ENCODE measurements at regions not wholly inside any gene's neighbourhood (a gene's known extent, or its start where the extent isn't known, plus 50 kb on each side); places are given as distances from the start of the nearest gene placed in this dataset.

DNA sequence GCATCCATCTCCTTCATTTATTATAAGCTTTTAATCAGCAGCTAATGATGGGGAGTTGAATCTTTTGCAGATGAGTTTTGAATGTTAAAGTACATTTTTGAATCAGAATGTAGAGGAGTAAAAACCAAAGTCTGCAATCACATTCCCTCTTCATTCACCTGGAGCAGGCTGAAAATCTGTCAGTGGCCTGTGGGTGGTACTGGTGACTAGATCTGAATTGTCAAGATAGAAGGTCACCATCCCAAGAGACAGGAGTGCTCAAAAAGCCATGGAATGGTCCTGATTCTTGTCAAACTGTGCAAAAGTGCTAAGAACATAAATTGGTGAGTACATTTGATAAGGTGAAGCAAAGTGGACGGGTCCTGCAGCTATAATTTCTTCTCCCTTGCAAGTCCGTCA lies 881.3 kb upstream of the NR2F2 start:
- no peak for DNase-seq (ENCODE audit: low spot score)

DNA sequence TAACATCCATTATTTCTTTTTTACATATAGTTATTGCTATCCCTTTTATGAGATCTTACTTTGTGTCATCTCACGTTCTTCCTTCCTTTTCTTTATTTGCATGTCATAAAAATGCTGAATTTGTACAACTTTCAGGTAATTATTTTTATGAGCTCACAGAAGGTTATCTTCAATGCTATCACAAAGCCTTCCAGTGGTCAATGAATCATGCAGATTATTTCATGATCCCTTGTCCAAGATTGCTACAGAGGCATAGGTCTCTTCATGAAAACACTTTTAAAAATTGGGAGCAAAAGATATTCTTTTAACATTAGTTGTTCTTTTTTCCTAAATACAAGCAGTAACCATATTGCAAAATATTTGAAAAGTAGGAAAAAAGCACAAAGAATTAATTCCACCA lies 880.1 kb upstream of the NR2F2 start:
- DNase-seq (ENCODE audit: low spot score): no peak

DNA sequence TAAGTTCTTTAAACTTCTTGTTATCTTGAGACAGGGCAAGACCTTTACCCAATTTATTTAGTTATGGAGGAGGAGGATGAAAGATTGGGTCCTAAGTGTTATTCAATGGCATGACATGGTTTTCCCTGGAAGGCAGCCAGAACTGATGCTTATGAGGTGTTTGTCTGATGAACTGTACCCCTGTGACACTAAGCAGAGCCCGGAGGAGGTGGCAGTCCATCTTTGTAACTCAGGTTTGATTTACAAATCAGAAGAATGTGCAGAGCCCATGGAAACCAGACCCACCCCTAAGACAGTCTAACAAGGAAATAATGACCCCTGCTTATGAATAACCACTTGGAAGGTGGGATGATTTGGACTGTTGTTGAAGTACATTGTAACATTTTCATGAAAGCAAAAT lies 878.6 kb upstream of the NR2F2 start:
- DNase-seq (ENCODE audit: low spot score): no peak

DNA sequence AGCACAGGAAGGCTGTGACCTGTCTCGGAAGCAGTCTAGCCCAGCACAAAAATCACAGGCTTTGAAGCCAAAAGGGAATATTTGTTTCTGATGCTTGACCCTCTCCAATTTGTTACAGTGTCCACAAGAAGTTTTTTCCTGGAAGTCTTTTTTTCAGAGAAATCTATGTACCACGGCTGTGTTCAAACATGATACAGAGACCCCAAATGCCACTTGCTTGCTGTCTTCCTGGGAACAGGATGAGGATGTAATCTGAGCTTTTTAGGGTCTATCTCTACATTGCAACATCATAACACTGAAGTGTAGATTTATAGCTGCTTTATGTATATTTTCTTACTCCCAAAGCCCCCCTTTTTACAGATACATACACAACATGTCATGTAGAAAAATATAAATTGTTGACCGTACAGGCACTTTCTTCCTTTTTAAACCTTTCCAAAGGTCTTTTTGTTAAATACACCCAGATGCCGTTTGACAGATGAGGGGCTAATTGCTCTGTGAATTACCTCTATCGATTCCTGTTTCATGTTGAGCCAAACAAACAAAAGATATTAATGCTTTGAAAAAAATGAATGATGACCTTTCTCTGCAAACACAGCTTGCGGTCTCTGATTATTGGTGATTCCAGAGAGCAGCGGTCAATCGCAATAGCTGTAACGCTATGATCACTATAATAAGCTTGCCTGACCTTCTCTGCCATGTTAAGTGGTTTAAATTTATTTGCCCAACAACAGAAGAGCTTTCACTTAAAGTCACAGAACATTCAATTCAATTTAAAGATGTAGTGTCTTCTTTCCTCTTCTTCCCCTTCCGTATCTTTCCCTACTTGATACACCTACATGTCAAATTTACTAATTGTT lies 875.9 kb upstream of the NR2F2 start:
- DNase-seq (ENCODE audit: low spot score): no peak

DNA sequence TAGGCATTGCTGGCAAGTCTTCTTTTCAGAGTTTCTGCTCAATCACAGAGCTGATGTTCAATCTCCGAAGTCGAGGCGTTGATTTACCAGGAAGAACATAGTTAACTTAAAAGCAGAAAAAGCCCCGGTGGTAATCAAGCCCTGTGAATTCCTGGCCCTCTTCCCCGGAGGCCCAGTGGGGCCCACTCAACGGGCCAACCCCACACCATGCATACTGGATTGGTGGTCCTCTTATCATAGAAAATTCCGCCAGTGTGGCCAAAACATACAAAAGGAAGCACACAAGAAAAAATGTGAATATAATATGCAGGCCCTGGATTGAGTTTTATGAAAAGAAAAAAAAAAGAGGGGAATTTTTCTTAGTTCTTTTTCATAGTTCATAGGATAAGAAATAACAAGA lies 873.0 kb upstream of the NR2F2 start:
- DNase-seq (ENCODE audit: low spot score): no peak

DNA sequence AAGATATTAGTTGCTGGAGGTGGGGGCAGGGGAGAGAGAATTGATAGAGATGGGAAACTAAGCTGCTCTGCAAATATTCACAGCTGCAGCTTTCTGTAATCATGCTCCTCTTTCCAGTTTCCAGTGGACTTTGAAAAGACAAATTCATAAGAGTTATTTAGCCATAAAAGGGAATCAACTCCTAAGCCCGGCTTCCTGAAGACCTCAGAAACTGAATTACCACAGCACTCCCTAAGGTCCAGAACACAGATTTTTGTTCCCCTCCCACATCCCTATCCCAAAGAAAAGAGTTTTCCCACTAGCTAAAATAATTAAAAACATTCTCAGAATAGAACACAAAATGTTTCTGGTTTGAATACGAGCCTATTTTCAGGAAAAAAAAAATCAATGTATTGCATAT lies 871.8 kb upstream of the NR2F2 start:
- no peak for DNase-seq (ENCODE audit: low spot score)

DNA sequence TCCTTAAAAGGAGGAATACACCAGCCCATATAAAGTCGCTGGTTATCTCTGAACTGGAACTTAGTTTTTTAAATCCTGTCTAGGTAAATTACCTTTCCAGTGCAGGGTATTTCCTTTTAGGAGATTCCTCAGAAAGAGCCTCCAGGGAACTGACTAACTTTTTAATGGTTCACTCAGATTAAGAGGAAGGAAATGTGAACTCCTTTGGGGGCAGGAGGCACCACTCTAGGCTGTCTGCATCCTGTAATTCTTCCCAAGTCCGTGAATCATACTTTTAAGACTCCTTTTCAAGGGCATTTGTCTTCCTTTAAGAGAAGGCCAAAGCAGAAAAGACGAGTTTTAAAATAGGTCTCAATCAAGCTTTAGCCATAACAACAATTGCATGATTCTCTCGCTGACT lies 871.2 kb upstream of the NR2F2 start:
- no peak for DNase-seq (ENCODE audit: low spot score)

DNA sequence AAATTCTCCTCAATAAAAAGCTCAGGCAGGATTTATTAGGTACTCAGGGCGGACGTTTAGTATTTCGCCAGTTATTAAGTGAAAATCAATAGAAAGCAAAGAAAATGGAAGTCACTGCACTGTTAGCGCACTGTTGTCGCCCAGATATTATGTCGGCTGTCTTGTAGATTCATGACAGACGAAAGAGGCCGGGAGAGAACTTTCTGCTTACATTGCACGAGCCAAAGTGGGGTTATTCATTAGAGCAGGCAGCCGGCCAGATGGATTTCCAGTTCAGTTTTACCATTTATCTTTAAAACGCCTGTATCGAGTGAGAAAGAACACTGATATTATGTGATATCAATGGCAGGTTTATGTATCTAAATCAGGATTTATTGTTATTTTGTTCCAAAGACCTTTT lies 866.0 kb upstream of the NR2F2 start:
- no peak for DNase-seq (ENCODE audit: low spot score)

DNA sequence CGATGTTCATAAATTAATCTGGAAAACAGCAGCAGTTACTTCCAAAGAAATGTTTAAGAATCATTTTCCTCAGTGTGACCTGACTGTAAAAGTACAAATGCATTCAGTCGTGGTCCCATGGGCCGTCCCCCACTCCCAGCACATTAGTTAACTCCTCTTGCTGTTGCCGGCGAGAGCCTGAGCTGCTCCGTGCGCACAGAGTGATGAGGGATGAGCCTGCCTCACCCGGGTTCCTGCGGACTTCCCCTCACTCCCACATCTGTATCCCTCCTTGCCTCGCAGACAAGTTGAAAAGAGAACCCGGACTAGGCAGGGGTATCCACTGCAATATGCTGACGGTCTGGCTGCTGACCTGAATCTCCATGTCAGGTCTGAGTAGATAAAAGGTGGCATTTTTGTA lies 861.7 kb upstream of the NR2F2 start:
- DNase-seq (ENCODE audit: low spot score): no peak

DNA sequence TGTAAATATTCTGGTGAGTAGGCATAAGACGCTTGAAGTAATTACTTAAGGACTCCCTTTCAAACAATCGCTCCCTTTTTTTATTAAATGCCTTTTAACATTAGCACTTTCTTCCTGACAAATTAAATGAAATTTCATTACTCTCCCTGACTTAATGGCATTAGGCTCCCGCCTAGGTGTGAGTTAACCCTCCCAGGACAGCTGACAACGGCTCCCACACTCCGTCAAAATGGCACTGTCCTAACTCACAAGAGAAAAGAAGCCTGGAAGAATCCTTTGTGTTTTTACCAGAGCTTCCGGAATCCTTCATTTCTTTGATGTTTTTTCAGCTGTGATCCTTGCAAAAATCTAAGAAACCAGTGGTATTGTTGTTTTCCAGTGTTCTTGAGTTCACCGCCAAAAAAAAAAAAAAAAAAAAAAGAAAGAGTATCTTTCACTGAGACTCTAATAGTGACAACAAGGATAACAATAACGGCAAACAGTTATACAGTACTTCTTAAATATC lies 861.0 kb upstream of the NR2F2 start:
- no peak for DNase-seq (ENCODE audit: low spot score)

DNA sequence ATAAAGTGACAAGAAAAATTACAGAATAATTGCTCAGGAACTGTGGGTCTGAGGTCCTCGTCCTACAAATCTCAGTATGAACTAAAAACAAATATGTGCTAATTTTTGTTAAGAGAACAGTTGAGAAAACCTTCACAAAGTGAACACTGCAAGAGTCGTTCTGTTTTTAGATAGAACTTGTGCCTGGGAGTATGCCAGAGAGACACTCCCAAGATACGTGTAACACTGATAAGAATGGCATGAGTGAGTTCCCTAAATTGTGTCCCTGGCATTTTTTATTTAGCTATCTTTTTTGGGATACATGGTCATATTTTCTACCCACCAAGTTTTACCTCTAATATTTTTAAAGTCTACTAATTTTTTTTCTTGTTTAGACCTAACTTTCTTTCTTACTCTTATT lies 860.0 kb upstream of the NR2F2 start:
- DNase-seq (ENCODE audit: low spot score): no peak

DNA sequence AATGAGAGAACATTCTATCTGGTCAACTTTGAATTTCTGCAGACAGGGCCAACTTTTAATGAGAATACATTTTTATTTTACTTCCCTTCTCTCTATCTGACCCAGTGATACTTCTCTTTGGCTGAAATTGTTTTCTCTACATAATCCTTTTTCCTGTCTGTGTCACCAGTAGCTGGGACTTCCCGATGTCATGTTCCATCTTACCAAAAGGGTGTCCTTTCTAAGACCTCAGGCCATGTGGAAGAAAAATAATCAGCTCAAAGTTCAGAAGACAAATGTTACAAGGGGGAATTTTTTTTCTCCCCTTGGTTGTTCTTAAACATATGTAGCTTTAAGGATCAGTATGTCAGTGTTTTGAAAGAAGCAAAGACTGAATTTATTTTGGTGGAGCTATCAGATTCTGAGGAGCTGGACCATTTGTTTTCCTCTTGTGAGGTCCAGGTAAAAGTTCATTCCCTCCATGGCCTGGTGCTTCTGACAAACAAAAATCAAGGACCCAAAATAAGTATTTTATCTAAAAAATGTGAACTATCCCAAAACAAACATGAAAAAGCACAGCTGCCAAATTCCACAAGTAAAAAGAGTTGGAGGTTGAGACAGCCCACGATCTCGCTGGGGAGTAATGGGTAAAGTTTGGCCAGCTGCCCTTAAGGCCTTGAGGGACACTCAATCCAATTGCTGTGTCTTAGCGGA lies 859.4 kb upstream of the NR2F2 start:
- no peak for DNase-seq (ENCODE audit: low spot score)

DNA sequence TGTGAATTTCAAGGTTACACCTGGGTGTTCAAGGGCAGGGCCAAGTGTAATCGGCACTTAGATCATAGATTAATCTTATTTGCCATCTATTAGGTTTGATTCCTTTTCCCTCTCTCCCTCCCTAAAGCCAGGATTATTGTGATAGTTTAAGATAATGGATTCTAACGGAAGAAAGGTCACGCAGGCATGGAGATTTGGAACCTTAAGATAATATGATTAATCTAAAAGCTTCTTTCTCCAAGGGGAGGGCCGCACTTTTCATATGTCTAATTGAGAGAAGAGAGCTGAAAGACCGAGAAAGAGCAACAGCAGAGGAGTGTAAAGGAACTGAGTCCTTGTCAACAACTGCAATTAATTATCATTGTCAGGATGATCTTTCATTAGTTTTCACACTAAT lies 858.8 kb upstream of the NR2F2 start:
- no peak for DNase-seq (ENCODE audit: low spot score)

DNA sequence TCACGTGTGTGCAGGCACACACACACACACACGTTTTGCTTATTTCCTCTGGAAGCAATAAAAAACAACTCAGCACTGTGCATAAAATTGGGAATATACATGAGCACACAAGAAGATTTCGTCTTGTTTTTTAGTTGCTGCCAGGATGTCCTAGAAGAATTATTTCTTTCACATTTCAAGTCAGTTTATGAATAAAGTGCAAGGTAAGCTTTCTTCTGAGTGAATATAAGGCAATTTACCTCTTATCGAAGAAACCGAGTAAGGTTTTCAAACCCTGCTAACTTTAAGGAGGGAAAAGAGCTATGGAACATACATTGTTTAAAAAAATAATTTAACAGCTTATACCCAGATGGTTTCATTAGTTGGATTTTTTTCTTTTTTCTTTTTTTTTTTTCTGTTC lies 855.4 kb upstream of the NR2F2 start:
- no peak for DNase-seq (ENCODE audit: low spot score)

DNA sequence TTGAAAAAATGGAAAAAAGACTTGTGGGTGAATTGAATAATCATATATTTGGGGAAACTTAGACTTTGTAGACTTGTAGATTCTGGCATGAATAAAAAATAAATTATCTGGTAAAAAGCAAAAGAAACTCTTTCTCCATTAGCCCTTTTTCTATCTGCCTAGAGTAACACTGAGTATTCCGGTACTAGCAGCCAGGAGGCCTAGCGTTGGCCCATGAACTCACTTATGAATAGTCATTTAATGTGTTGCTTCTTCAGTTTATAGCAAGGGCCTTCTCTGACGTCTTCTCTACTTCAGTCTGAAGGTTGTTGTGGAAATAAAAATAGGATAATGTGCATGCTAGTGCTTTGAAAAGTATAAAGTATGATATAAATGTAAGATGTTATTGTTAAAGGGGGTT lies 851.2 kb upstream of the NR2F2 start:
- no peak for DNase-seq (ENCODE audit: low spot score)

DNA sequence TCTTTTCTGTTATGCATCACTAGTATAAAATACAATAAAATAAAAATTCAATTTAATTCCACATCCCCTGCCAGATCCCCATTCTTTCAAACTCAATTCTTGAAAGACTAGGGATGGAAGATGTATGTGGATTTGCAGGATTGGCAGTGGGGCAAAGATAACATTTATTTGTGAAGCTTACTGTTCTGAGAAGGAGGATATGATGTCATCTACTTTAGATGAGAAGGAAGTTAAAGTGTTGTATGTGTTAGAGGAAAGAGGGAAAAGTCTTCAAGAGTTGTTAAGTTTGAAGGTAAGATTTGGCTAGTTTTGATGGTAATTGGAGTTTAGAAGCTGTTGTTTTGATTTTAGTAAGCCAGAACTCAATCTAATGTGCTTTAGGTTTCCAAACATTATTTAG lies 845.1 kb upstream of the NR2F2 start:
- DNase-seq (ENCODE audit: low spot score): no peak

DNA sequence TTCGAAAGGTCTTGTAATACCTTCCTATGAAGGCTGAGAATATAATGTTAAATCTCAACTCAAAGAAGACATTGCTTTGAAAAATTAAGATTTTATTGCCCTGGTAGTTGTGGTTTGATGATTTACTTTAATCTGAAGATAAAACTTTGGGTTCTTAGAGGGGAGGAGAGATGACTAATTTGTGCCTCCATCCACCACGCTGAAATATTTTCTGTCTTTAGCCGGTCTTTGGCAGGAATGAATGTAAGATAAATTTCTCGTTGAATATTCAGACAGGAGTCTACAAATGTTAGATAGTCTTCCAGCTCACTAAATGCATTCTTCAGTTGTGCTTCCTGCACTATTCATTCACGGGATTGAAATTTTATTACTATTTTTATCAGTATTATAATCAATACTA lies 844.3 kb upstream of the NR2F2 start:
- DNase-seq (ENCODE audit: low spot score): no peak

DNA sequence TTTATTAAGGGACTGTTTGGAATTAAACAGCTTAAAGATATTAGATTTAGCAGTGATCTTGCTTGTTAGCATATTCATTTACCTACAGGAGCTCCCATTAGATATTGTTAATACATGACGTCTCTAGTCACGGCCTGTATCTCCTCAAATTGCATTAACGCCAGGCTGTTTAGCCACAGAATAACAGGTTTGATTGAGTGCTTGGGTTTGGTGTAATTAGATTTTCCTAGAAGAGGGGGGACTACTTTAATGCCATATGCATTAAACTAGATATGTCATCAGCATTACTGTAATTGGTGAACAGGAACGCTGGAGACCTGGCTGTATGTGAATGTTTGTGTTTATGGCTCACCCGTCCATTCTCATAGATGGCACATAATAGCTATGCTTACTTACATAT lies 841.4 kb upstream of the NR2F2 start:
- no peak for DNase-seq (ENCODE audit: low spot score)

DNA sequence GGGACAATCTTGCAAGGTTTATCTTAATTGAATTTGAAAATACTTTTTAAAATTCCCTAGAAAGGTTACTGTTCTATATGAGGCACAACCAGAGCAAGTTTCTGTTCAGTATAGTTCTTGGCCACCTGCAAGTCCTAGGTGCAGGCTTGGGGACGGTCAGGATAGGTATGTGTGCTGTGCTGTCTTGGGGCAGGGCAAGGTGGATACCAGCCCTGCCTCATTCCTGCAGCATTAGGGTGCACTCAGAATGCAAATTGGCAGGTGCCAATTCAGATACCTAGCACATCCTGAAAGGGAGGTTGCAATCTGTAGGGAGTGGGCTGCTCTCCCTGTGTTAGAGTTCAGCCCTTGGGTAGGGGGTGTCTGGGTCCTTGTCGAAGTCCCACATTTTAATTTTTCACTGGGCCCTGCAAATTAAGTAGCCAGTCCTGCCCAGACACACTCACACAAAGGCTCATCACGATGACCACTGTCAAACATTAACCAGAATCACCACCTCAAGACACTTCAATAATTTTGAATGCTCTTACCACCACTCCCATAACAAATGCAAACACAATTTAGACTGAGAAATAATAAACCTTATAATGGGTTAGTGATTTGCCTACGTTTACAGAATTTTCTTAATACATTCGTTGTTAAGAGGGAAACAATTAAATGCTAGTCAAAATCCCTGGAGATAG lies 838.0 kb upstream of the NR2F2 start:
- DNase-seq (ENCODE audit: low spot score): no peak

DNA sequence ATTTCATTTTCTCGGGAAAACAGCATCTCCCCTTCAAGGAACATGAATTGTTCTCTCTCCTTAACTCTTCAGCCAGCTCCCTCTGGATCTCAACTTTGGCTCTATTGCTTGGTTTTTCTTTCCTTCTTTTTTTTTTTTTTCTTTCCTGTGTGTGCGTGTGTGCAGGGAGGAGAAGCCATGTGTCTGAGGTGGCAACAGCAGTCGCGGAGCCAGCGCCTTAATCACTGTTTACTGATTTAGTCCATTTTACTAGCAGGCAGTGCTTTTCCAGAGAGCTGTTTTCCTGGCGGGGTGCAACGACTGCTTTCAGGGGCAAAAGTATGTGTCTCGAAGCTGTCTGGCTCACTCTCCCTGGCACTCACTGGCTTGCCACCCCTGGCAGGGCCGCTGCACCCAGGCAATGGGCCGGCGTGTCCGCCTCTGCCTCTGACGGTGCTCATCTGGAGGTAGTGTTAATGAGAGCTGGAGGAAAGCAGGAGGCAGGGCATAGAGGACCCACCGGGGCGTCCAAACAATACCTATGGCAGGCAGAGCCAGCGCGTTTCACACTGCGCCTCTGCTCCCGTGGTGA lies 835.4 kb upstream of the NR2F2 start:
- no peak for DNase-seq (ENCODE audit: low spot score)

DNA sequence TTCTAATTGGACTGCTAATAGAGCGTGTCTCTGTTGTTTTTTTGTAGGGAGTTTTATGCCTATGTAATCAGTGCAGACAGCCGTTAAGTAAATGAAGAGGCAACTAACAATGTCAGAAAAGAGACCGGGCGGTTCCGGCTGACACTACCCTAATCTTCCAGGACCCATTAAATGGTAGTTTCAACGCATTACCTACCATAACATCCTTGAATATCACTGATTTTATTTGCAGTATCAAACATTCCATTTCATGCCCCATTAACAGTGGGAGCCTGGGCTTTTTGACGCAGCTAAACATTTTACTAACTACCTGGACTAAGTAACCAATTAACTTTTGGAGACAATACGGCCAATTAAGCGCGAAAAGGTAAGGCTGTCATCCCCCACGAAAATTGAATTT lies 832.9 kb upstream of the NR2F2 start:
- DNase-seq (ENCODE audit: low spot score): no peak

DNA sequence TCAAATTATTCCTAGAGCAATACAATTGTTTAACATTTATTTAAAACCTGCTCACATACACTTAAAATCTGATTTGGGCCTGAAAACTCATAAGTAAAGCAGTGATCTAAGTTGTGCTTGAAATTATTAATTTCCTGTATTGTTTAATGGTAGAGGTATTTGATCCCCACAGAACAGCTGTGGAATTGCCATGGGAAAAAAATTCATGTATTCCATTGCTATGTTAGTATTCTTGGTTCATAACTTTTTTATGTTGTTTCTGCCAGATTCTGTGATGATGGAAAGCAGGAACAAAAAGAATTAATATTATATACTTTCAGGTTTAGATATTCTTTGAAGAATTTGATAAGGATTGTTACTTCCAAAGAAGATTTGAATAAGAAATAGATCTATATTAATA lies 831.5 kb upstream of the NR2F2 start:
- DNase-seq (ENCODE audit: low spot score): no peak

DNA sequence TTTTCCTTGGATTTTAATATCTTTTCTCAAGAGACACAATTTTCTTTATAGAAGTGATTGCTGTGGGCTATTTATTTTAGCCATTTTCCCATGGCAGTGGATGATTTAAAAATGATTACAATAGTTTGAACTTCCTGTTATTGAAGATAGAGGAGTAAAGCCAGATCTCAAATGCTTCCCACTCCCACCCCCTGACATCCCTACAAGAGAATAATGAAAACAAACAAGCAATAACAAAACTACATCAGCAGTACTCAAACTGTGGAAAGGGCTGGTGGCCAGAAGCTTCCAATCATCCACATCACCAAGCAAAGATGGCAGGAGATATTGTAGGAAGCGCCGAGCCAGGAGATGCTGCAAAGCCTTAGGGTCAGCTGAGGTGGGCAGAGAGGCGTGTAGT lies 831.1 kb upstream of the NR2F2 start:
- DNase-seq (ENCODE audit: low spot score): no peak

Measured in globus pallidus (tissue), 1 donor.